ENCODE measurements at regions not wholly inside any gene's neighbourhood (a gene's known extent, or its start where the extent isn't known, plus 50 kb on each side); places are given as distances from the start of the nearest gene placed in this dataset.

DNA sequence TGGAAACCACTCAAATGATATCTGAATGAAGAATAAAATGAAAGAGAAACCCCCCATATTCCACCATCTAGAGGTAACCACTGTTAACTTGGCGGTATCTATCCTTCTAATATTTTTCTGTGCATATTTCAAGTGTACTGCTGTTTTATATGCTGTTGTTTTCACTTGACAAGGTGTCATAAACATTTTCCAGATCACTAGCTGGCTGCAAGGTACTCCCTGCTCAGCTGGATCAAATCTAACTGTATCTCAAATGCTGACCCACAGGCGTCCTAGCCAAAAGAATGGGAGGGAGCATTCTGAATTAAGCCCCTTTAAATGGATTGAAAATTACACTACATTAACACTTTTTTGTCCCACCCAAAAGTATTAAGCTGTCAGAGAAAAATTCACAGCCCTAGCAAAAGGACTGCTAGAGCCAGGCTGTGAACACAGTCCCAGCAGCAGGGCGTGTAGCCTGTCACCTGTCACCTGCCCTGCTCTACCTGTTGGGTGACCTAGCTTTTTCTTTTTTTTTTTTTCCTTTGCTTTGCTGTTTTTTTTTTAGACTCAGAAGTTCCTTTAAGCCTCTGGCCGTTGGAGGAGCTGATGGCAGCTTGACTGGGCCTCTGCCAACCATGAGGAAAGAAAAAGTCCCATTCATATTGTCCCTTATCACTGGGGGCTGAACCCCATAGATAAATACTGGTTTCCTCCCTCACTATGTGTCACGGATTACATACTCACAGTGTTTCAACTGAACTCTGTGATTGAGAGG, 93.7 kb upstream of the TSC22D2 start:
- TF ChIP-seq JUNB (CRISPR knock-in tag; conservative IDR thresholded peaks at IDR 0.05) = no peak
- TF ChIP-seq YY1 (IDR thresholded peaks at IDR 0.05; ENCODE audit: borderline replicate concordance in 1 of 3, control insufficient read depth in 1 of 3, extremely low read depth in 1 of 3, insufficient read depth in 3 of 3, insufficient read length in 1 of 3, insufficient replicate concordance in 2 of 3, low read depth in 1 of 3, low read length in 2 of 3) = no peak
- TF ChIP-seq, protein P1, sequence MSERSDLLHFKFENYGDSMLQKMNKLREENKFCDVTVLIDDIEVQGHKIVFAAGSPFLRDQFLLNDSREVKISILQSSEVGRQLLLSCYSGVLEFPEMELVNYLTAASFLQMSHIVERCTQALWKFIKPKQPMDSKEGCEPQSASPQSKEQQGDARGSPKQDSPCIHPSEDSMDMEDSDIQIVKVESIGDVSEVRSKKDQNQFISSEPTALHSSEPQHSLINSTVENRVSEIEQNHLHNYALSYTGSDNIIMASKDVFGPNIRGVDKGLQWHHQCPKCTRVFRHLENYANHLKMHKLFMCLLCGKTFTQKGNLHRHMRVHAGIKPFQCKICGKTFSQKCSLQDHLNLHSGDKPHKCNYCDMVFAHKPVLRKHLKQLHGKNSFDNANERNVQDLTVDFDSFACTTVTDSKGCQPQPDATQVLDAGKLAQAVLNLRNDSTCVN (CRISPR knock-in tag; IDR thresholded peaks at IDR 0.05) = no peak
- no peak for TF ChIP-seq TAF1 (IDR thresholded peaks at IDR 0.05; ENCODE audit: control insufficient read depth, extremely low read depth, insufficient read depth, low read length, severe bottlenecking)
- TF ChIP-seq CHD2 (IDR thresholded peaks at IDR 0.05; ENCODE audit: low read depth, low read length) = no peak
- TF ChIP-seq, protein P2, sequence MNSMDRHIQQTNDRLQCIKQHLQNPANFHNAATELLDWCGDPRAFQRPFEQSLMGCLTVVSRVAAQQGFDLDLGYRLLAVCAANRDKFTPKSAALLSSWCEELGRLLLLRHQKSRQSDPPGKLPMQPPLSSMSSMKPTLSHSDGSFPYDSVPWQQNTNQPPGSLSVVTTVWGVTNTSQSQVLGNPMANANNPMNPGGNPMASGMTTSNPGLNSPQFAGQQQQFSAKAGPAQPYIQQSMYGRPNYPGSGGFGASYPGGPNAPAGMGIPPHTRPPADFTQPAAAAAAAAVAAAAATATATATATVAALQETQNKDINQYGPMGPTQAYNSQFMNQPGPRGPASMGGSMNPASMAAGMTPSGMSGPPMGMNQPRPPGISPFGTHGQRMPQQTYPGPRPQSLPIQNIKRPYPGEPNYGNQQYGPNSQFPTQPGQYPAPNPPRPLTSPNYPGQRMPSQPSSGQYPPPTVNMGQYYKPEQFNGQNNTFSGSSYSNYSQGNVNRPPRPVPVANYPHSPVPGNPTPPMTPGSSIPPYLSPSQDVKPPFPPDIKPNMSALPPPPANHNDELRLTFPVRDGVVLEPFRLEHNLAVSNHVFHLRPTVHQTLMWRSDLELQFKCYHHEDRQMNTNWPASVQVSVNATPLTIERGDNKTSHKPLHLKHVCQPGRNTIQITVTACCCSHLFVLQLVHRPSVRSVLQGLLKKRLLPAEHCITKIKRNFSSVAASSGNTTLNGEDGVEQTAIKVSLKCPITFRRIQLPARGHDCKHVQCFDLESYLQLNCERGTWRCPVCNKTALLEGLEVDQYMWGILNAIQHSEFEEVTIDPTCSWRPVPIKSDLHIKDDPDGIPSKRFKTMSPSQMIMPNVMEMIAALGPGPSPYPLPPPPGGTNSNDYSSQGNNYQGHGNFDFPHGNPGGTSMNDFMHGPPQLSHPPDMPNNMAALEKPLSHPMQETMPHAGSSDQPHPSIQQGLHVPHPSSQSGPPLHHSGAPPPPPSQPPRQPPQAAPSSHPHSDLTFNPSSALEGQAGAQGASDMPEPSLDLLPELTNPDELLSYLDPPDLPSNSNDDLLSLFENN (IDR thresholded peaks at IDR 0.05; ENCODE audit: low read depth in 2 of 2, low read length in 2 of 2) = no peak
- no peak for TF ChIP-seq TCF7 (IDR thresholded peaks at IDR 0.05; ENCODE audit: borderline replicate concordance)
